HG03354 (cell line): ENCODE measurements at regions not wholly inside any gene's neighbourhood (a gene's known extent, or its start where the extent isn't known, plus 50 kb on each side); places are given as distances from the start of the nearest gene placed in this dataset.

Experiments
- ATAC-seq: cut with Tn5 transposase; IDR thresholded peaks from one replicate; pipeline ENCODE4 v1.9.1; 2021; ENCODE audit warnings: mild to moderate bottlenecking; ENCODE audit not compliant: unreplicated experiment, poor library complexity, severe bottlenecking

DNA sequence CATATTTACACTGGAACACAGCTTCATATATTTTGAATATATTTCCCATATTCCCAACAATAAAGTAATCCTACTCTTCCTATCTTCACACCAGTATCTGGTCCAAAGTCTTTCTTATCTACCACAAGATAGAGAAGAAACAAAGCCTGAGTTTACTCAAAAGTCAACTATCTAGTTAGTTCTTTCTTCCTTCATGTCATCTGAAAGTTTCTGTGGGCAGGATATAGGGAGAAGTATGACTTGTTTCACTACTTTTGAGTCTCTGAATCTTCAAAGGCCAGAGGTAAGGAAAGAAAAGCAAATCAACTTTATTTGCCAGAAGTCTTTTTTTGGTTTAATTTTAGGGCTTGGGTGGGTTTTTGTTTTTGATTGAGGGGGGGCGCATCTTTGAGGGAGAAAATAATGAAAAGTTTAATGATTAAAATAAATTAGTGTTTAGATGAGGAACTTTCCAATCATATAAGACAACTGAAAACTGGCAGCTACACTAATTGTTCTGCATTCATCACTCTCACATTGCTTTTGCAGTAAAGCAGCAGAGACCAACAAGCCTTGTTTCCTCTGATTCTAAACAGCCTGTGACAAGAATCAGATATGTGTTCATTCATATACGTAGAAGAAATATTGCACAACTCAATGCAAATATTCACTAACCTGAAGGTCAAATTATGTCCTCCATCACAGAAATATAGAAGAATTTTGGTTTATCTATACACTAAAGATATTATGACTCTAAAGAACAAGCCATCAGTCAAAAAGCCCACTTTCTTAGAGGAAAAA lies 421.4 kb downstream of the SHQ1 start:
- ATAC-seq, result peak; percentile 71

DNA sequence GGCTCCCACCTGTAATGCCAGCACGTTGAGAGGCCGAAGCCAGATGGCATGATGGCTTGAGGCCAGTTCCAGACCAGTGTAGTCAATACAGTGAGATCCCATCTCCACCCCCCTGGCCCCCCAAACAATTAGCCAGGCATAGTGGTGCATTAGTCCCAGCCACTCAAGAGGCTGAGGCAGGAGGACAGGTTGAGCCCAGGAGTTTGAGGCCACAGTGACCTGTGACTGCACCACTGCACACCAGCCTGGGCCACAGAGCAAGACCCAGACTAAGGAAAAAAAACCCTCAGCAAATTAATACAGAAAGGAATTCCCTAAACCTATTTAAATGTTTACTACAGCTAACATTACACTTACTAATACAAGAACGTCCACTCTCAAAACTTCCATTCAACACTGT lies 424.6 kb downstream of the SHQ1 start:
- no peak for ATAC-seq

DNA sequence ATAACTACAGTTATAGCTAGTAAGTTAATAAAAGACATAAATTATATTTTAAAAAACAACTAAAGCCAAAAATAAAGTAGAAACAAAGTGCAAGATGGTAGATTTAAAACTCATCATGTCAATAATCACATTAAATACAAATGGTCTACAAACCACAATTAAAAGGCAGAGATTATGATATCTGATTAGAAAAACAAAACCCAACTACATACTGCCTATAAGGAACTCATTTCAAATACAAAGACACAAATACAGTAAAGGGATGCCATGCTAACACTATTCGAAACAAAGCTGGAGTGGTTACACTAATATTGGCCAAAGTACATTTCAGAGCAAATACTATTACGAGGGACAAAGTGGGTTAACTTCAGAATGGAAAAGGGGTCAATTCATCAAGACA lies 426.5 kb downstream of the SHQ1 start:
- no peak for ATAC-seq

DNA sequence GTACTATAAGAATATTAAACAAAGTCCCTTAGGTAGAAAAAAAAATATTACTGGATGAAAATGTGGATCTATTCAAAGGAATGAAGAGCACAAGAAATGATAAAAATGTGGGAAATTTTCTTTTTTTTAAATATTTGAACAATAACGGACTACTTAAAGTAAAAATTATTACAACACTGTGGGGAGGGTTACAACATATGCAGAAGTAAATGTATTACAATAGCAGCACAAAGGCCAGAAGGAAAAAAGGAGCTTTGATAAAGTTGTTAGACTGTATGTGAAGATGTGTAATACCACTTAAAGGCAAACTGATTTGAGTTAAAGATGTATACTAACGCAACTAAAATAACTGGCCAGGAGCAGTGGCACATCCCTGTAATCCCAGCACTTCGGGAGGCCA lies 427.1 kb downstream of the SHQ1 start:
- no peak for ATAC-seq

DNA sequence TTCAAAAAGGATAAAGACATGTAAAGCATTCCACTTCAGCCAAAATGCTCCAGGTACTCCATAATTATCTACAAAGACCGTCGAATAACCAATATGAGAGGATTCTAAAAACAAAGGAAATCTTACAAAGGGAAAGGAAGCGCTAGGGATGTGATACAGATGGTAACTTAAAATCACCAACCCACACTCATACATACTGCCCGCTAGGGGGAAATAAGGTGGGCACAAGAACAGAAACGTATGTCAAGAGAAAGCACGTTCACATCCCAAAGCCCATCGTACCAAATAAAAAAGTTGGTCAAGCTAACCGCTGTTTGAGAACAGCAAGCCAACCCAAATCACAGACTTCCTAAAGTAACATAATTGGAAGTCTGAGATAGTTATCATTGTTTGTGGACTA lies 429.4 kb downstream of the SHQ1 start:
- no peak for ATAC-seq

DNA sequence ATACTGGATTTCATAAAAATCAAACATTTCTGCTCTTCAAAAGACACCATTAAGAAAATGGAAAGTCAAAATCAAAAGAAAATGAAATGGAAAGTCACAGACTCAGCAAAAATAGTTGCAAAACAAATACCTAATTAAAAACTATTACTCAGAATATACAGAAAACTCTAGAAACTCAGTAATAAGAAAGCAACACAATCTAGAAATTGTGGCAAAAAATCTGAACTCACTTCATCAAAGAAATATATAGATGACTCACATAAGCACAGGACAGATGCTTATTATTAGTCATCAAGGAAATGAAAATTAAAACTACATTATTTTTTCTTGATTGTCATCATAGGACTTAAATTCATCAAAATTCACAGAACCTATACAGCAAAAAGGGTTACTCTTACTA lies 430.0 kb downstream of the SHQ1 start:
- no peak for ATAC-seq

DNA sequence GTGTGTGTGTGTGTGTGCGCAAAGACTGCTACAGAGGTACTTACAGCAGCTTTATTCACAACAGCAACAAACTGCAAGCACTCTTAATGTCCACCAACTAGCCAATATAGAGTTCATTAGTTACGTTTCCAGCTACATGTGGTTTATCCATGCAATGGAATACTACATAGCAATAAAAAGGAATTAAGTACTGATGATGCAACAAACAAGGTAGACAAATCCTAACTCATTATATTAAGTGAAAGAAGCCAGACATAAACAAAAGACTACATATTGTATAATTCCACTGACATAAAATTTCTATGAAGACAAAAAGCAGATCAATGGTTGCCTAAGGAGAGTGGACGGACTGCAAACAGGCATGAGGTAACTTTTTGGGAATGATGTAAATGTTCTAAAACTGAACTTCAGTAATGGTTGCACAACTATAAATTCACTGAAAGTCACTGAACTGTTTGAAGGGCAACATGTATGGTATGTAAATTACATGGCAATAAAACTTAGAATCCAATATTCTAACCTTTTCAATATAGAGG lies 433.7 kb downstream of the SHQ1 start:
- ATAC-seq, result no peak

DNA sequence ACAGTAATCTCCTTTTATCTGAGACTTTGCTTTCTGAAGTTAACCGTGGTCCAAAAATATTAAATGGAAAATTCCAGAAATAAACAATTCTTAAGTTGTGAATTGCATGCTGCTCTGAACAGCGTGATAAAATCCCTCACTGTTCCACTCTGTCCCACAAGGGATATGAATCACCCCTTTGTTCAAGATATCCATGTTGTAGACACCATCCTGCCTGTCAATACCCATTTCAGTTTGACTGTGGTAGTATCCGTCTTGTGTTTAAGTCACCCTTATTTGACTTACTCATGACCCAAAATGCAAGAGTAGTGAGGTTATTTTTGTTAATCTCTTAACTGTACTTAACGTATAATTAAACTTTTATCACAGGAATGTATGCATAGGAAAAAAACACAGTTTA lies 435.0 kb downstream of the SHQ1 start:
- ATAC-seq, result no peak

DNA sequence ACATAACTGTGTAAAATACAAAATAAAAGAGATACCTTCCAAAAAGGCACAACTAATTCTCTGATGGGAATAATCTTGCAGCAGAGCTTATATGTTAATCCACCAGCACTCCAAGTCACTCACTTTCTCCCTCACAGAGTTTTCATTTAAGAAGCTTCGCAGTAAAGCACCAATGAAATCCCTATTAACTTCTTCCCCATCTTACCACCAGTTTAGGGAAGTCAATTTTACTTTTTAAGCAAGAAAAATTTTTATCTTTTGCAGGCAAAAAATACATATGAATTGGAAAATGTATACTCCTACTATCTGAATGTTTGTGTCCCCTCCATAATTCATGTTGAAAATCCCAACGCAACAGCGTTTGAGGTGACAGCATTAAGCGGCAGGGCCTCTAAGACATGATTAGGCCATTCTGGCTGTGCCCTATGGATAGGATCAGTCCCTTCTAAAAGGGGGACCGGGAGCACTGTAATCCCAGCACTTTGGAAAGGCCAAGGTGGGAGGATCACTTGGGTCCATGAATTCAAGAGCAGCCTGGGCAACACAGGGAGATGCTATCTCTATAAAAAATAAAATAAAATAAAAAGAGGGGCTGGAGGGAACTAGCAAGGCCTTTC lies 435.8 kb downstream of the SHQ1 start:
- no peak for ATAC-seq

DNA sequence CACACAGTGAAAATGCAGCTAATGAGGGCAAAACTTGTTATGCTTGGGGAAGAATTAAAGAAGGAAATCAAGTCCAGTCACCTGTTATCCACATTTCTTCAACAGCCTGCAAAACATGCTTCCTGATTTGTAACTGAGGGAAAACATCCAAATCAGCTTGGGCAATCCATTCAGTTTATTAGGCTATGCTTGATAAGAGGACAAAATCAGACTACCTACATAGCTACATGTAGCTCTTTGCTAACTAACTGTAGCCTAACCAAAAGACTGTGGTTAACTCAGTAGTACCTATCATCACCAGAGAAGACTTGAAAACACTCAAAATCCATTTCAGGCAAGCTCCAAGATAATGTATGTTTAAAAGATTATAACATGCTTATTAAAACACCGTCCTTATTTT lies 436.4 kb downstream of the SHQ1 start:
- no peak for ATAC-seq

DNA sequence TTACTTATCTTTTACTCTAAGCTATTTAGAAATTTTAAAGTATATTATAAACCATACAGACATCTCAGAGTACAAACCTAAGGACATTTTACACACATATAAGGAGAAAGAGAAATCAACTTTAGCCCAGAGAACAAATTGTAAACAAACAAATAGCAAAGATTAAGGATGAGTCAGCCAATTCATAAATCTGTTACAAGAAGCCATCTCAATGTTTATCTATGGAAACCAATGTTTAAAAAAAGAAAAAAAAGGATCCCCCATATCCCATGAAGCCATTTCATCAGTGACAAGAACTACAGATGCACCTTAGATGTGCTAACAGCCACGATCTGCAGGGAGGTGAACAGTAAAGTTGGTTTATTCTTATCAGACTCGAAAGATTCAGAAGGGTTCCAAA lies 437.1 kb downstream of the SHQ1 start:
- ATAC-seq, result no peak

DNA sequence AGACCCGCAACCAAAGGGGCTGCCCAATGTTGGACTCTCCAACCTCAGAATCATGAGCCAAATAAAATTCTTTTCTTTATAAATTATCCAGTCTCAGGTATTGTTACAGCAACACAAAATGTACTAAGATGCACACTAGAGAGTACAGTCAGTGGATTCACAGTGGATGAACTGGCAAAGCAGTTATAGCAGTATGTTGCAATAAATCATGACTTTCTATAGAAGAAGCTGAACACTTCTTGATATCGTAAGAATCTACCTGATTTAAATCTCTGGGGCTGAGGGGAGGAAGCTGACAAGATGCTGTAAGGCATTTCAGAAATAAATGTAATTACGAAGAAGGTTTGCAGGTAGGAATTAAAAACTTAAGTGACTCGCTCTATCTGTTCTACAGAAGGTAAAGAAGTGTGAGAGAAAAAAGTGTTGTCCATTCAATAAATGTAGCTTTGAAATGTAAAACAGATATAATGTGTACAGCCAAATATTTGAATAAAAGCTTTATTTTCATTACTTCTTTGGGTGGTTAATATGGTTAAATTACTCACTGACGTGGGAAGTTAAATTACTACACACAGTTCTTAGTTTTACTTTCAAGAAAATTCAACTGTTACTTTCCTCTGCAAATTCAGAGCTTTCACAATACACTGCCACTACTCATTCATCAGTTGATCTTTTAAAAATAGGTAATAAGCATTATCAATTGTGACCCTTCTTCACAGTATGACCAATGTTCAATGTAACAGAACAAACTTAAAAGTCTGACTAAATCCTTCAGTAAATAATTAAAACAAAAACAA lies 439.1 kb downstream of the SHQ1 start:
- no peak for ATAC-seq

DNA sequence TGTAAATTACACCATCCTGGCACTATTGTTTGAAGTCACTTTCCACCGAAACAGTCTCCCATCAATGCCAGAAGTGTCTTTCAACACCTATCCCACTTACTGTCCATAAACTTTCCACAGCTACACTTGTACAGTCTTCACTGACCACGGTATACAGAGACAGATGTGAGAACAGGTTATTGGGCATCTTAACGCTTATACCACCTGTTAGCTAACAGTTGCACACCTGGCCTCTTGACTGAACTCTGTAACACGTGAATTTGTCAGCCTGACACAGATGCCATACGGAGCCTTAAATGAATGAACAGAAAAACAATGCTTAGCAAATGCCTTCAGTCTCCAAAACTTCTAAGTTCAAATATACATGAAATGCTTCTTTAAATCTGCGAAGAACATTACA lies 440.5 kb downstream of the SHQ1 start:
- no peak for ATAC-seq

DNA sequence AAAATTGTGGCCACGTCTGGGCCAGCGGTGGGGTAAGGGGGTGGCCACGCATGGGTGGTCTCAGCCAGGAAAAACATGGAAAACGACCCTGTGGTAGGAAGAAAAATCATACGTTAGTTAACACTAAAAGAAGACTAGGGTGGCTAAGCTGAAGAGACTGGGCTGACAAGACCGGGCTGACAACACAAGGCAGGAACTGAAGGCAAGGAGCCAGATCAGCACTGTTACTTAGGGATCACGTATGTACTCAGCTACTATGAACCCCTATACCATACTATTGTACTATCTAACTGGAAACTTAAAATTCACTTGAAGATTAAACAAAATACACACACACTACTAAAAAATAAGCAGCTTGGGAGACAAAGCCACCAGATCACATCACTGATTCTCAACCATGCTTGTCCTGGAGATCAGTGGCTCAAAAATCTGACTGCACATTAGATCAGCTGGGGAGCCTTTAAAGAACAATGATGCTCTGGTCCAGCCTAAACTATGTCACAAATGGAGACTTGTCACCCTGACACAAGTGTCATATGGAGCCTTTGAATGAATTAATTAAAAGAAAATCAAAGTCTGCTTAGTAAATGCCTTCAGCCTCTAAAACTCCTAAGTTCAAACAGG lies 442.2 kb downstream of the SHQ1 start:
- no peak for ATAC-seq

DNA sequence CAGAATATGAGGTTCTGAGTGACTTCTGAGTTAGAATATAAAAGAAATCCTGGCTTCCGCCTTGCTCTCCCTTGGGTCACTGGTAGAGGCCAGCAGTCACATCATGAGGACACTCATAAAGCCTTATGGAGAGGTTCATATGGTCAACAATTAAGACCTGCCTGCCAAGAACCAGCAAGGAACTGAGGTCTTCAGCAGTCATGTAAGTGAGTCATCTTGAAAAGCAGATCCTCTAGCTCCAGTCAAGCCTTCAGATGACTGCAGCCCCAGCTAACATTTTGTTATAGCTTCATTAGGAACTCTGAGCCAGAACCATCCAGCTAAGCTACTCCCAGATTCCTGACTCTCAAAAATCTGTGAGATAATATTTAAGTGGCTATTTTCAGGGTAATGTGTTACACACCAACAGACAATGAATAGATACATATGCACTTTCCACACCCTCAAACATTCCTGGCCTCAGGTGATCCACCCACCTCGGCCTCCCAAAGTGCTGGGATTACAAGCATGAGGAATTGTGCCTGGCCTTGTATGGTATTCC lies 447.2 kb downstream of the SHQ1 start:
- ATAC-seq, result no peak

DNA sequence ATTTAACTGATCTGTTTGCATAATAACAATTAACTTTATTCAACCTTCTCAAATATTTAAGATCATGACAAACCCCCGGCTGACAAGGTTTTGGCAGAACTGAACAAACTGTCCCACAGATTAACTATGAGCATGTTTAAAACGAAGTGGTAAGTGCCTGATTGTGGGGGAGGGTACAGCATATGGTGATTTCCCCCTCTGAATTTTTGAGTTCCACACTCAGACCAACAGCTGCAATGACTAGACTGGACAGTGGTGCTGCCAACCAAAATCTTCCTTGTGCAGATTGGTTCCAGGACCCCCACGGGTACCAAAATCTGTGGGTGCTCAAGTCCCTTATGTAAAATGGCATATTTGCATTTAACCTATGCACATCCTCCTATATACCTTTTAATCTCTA lies 449.5 kb downstream of the SHQ1 start:
- no peak for ATAC-seq

DNA sequence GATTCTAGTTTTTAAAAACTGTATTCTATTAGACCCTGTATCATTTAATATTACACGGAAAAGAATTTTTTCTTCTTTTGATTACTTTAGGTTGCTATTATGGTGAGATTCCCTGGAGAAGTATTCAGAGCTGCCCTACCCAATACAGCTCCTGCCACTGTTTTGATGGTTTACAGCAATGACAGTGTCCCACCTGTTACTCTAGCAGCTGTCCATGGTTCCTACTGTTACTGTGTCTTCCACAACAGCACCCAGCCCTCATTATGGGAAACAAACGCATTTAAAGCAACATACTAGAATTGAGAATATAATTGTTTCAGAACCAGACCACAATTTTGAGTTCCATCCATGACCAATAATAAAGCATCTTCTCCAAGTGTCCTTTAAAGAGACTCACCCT lies 450.7 kb downstream of the SHQ1 start:
- no peak for ATAC-seq

DNA sequence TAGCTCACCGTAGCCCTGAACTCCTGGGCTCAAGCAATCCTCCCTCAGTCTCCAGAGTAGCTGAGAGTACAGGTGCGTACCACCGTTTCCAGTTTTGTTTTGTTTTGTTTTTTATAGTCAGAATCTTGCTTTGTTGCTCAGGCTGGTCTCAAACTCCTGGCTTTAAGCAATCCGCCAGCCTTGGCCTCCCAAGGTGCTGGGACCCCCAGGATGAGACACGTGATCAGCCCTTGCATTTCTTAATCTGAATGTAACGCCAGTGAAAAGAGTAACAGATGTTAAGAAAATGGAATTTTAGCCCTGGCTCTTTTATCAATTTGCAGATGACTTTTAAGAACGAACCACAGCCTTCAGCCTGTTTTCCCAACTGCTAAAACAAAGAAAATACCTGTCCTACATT lies 451.3 kb downstream of the SHQ1 start:
- no peak for ATAC-seq

DNA sequence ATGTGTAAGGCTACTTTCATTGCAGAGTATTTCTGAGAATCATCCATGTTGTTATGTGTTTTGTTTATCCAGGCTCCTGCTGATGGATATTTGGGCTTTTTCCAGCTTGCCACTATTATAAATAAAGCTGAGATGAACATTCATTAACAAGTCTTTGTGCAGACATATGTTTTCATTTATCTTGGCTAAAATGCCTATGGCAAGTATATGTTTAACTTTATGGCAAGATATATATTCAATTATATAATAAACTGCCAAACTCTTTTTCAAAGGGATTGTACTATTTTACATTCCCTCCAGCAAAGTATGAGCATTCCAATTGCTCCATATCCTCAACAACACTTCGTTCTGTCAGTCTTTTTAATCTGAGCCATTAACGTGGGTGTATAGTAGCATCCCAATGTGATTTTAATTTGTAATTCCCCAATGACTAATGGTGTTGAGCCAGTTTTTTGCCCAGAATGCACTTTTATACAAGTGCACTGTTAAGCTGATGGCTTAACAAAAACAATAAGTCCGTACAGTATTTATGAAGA lies 452.4 kb downstream of the SHQ1 start:
- no peak for ATAC-seq

DNA sequence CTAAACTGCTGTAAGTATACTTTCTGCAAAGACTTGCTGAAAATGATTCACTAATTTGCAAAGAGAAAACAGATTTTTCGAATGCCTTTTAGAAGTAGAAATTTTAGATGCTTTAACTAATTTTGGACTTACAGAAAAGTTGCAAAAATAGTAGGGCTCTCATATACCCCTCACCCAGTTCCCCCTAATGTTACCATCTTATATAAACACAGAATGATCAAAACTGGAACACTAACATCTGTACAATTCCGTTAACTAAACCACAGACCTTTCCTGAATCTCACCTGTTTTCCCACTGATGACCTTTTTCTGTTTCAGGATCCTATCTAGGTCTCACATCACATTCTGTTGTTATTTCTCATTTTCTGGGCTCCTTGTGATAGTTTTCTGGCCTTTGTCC lies 454.8 kb downstream of the SHQ1 start:
- no peak for ATAC-seq
